ENCODE measurements at regions not wholly inside any gene's neighbourhood (a gene's known extent, or its start where the extent isn't known, plus 50 kb on each side); places are given as distances from the start of the nearest gene placed in this dataset.
"Not testable (repeated sequence)": the region's sequence is repeated elsewhere in the genome, so short reads cannot be mapped to it uniquely, and the experiment has no call there.

- DNase-seq (ENCODE audit: low read depth) = no peak
These were observed 277.7 kb downstream of the VRK1 start for GRCh38 chr14:97074856-97075255.

GRCh38 chr14:97077253-97077653 lies 280.1 kb downstream of the VRK1 start:
- DNase-seq (ENCODE audit: low read depth) = no peak

DNA sequence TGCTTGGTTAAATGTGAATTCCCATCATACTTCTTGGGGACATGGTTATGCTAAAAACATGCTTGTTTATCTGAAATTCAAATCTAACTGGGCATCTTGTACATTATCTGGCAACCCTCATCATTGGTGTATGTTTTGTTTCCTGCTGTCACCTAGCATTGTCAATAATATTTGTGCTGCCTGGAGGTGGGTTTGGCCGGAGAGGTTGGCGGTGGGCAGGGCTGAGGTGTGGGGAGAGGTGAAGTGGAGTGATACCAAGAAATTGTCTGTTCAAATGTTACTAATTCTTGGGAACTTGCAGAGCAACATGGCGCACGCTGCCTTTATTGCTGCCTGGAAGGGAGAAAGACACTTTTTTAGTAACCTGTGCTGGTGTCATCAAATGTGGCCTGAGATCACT lies 280.5 kb downstream of the VRK1 start:
- no peak for DNase-seq (ENCODE audit: low read depth)

DNA sequence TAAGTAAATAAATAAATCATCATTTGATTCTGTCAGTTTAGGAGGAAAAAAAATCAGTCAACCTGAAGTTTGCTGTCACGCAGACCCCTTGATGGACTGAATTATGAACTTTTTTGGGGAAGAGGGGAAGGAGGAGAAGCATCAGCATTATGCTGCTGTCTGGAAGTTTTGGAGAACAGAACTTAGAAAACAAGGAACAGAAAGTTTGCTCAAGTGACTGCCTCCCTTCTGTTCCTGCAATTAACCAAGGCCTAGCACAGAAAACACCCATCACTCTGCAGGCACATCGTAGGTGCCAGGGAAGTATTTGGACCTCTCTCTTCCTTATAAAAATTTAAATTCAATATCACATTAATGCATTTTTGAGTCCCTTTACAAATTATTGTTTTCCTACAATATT lies 283.8 kb downstream of the VRK1 start:
- DNase-seq (ENCODE audit: low read depth) = no peak

- DNase-seq (ENCODE audit: low read depth) = no peak
These were observed 298.1 kb downstream of the VRK1 start for GRCh38 chr14:97095269-97095668.

- DNase-seq (ENCODE audit: low read depth) = no peak
These were observed 300.1 kb downstream of the VRK1 start for GRCh38 chr14:97097296-97097695.

GRCh38 chr14:97100306-97100705 lies 303.1 kb downstream of the VRK1 start:
- DNase-seq (ENCODE audit: low read depth) = no peak

- DNase-seq (ENCODE audit: low read depth) = no peak
These were observed 304.4 kb downstream of the VRK1 start for GRCh38 chr14:97101561-97101960.

- DNase-seq (ENCODE audit: low read depth) = no peak
These were observed 306.8 kb downstream of the VRK1 start for GRCh38 chr14:97104029-97104428.

DNA sequence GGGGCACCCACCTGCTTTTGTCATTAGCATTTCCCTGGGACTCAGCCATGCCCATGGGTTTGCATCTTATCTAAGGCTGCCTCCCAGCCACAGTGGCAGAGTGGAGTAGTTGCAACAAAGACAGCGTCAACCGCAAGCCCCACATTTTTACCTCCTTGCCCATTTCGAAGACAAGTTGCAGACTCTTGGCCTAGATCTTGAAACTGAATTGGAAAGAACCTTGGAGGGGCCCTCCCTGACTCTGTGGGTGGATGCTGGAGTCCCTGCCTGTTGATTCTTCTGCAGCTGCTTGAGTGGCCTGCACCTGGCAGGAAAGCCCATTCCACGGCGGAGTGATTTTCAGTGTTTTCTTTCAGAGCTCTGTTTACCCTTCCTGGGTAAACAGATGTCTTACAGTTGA lies 309.0 kb downstream of the VRK1 start:
- DNase-seq (ENCODE audit: low read depth) = no peak

- no peak for DNase-seq (ENCODE audit: low read depth)
These were observed 309.4 kb downstream of the VRK1 start for GRCh38 chr14:97106609-97107008.

GRCh38 chr14:97107080-97107479 lies 309.9 kb downstream of the VRK1 start:
- DNase-seq (ENCODE audit: low read depth) = no peak

DNA sequence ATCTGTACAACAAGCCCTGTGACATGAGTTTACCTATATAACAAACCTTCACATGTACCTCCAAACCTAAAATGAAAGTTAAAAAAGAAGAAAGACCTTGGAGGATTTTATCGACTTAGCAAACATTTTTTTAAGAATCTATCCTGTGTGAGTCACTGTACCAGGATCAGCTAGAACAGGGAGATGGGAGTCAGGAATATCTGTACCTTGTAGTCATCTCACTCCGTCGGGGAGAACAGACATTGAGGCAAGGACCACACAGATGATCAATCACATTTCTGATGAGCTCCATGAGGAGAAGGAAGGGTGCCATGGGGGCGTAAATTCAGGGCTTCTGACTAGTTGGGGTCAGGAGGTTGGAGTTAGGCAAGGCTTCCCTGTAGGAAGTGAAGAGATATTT lies 310.6 kb downstream of the VRK1 start:
- no peak for DNase-seq (ENCODE audit: low read depth)

- no peak for DNase-seq (ENCODE audit: low read depth)
These were observed 312.1 kb downstream of the VRK1 start for GRCh38 chr14:97109234-97109633.

GRCh38 chr14:97113339-97113738 lies 316.2 kb downstream of the VRK1 start:
- no peak for DNase-seq (ENCODE audit: low read depth)

- no peak for DNase-seq (ENCODE audit: low read depth)
These were observed 319.4 kb downstream of the VRK1 start for GRCh38 chr14:97116546-97116945.

DNA sequence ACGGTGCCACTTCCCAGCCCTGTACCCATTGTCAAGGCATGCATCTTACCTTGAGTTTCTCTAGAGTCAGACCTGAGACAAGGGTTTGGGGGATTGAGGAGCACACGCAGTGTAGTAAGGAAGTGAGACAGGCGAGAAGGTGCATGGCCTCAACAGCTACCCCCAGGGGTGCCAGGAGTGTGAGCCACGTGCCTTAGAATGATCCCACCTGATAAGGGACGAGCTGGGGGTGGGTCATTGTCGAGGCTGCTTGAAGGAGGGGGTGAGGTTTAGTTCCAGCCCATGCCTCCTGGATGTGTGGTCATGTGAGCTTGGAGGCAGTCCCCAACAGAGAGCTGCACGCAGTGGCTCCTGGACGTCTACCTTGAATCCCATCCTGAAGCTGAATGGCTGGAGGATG lies 320.5 kb downstream of the VRK1 start:
- DNase-seq (ENCODE audit: low read depth) = no peak

DNA sequence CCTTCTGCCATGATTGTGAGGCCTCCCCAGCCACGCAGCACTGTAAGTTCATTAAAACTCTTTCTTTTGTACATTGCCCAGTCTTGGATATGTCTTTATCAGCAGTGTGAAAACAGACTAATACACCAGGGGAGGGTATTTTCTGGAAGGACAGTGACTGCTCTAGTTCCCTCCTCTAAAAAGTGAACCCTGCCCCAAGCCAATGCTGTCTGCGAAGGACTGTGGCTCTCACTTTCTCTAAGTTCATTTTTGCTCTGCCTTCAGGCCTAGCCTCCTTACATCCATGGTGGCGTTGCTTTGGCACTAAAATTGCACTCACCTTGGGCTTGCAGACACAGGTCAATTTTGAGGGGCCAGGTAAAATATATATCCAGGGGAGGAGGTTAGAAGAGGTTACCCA lies 323.0 kb downstream of the VRK1 start:
- DNase-seq (ENCODE audit: low read depth) = no peak

- DNase-seq (ENCODE audit: low read depth) = no peak
These were observed 323.4 kb downstream of the VRK1 start for GRCh38 chr14:97120611-97121031.

DNA sequence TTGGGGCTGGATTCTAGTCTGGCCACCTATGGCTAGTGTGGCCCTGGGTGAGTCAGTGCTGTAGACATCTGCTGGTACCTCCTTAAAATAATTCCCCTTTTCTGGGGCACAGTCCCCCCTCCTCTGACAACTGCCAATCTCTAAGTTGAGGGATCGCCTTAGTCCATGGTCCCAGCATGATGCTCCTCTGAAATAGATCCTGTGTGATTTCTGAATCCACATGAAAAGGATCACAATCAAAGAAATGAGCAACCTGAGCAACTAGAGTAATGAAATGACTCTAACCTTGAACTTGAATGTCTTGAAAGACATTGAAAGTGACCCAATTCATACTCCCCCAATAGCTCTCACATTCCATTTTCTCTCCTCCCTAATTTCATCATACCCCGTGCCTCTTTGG lies 332.5 kb downstream of the VRK1 start:
- no peak for DNase-seq (ENCODE audit: low read depth)

DNA sequence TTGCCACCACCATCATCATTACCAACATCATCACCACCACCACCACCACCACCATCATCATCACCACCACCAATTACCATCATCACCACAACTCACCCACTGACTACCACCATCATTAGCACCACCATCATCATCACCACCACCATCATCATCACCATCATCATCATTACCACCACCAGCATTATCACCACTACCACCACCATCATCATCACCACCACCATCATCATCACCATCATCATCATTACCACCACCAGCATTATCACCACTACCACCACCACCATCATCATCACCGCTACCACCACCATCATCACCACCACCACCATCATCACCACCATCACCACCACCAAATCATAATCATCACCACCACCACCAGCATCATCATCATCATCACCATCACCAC lies 338.7 kb downstream of the VRK1 start:
- DNase-seq (ENCODE audit: low read depth) = not testable (repeated sequence)

GRCh38 chr14:97137705-97138104 lies 340.5 kb downstream of the VRK1 start:
- DNase-seq (ENCODE audit: low read depth) = no peak

- DNase-seq (ENCODE audit: low read depth) = no peak
These were observed 341.6 kb downstream of the VRK1 start for GRCh38 chr14:97138801-97139200.

GRCh38 chr14:97143011-97143410 lies 345.8 kb downstream of the VRK1 start:
- DNase-seq (ENCODE audit: low read depth) = no peak

GRCh38 chr14:97143456-97143855 lies 346.3 kb downstream of the VRK1 start:
- DNase-seq (ENCODE audit: low read depth) = no peak

Data from HS-5 (cell line).